ENCODE measurements at regions not wholly inside any gene's neighbourhood (a gene's known extent, or its start where the extent isn't known, plus 50 kb on each side); places are given as distances from the start of the nearest gene placed in this dataset.

DNA sequence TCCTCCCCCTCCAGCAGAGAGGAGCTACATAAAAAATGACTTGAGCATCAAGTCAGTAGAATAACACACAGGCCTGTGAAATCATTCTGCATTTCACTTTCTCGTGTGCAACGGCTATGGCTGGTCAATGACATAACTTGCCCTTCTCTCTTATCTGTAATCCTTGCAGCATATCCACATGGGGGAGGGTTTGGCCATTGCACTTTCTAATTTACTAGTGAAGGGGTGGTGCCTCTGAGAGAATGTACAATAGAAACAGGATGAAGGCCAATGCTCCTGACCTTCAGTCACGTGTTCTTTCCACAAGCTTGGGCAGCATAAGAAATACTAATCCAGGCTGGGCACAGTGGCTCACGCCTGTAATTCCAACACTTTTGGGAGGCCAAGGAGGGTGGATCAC is 641.0 kb upstream of the ARGLU1 start:
- TF ChIP-seq, protein P1, sequence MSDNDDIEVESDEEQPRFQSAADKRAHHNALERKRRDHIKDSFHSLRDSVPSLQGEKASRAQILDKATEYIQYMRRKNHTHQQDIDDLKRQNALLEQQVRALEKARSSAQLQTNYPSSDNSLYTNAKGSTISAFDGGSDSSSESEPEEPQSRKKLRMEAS (IDR thresholded peaks at IDR 0.05; ENCODE audit: low read depth, low read length), result no peak
- TF ChIP-seq, protein P2, sequence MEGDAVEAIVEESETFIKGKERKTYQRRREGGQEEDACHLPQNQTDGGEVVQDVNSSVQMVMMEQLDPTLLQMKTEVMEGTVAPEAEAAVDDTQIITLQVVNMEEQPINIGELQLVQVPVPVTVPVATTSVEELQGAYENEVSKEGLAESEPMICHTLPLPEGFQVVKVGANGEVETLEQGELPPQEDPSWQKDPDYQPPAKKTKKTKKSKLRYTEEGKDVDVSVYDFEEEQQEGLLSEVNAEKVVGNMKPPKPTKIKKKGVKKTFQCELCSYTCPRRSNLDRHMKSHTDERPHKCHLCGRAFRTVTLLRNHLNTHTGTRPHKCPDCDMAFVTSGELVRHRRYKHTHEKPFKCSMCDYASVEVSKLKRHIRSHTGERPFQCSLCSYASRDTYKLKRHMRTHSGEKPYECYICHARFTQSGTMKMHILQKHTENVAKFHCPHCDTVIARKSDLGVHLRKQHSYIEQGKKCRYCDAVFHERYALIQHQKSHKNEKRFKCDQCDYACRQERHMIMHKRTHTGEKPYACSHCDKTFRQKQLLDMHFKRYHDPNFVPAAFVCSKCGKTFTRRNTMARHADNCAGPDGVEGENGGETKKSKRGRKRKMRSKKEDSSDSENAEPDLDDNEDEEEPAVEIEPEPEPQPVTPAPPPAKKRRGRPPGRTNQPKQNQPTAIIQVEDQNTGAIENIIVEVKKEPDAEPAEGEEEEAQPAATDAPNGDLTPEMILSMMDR (IDR thresholded peaks at IDR 0.05; ENCODE audit: low read depth, low read length), result no peak
- TF ChIP-seq MYC (IDR thresholded peaks at IDR 0.05; ENCODE audit: low read depth, low read length) (no peak), POLR2A (IDR thresholded peaks at IDR 0.05; ENCODE audit: extremely low read depth, insufficient read length) (no peak)

All from NB4 (cell line).